ENCODE measurements at regions not wholly inside any gene's neighbourhood (a gene's known extent, or its start where the extent isn't known, plus 50 kb on each side); places are given as distances from the start of the nearest gene placed in this dataset.

GRCh38 chr2:236940497-236940896 lies 145.2 kb upstream of the COPS8 start:
- no peak for DNase-seq (ENCODE audit: insufficient read length, low spot score)
- TF ChIP-seq POLR2A (IDR thresholded peaks at IDR 0.05; ENCODE audit: low read depth, low read length), result no peak
- no peak for FAIRE-seq

- no peak for DNase-seq (ENCODE audit: insufficient read length, low spot score)
- TF ChIP-seq POLR2A (IDR thresholded peaks at IDR 0.05; ENCODE audit: low read depth, low read length), result no peak
- no peak for FAIRE-seq
Measured at GRCh38 chr2:236940916-236941520, 144.7 kb upstream of the COPS8 start.

- DNase-seq (ENCODE audit: insufficient read length, low spot score), result no peak
- FAIRE-seq, result no peak
- TF ChIP-seq POLR2A (IDR thresholded peaks at IDR 0.05; ENCODE audit: low read depth, low read length), result no peak
Measured at GRCh38 chr2:236941551-236941950, 144.1 kb upstream of the COPS8 start.

- TF ChIP-seq POLR2A (IDR thresholded peaks at IDR 0.05; ENCODE audit: low read depth, low read length), result no peak
- FAIRE-seq (no peak), DNase-seq (ENCODE audit: insufficient read length, low spot score) (no peak)
Measured at GRCh38 chr2:236942554-236942953, 143.1 kb upstream of the COPS8 start.

- no peak for DNase-seq (ENCODE audit: insufficient read length, low spot score)
- TF ChIP-seq POLR2A (IDR thresholded peaks at IDR 0.05; ENCODE audit: low read depth, low read length), result no peak
- FAIRE-seq, result no peak
Measured at GRCh38 chr2:236943068-236943467, 142.6 kb upstream of the COPS8 start.

- DNase-seq (ENCODE audit: insufficient read length, low spot score) (no peak), FAIRE-seq (no peak)
- TF ChIP-seq POLR2A (IDR thresholded peaks at IDR 0.05; ENCODE audit: low read depth, low read length), result no peak
Measured at GRCh38 chr2:236943841-236944513, 141.7 kb upstream of the COPS8 start.

GRCh38 chr2:236944561-236944960 lies 141.1 kb upstream of the COPS8 start:
- no peak for TF ChIP-seq POLR2A (IDR thresholded peaks at IDR 0.05; ENCODE audit: low read depth, low read length)
- DNase-seq (ENCODE audit: insufficient read length, low spot score), result no peak
- FAIRE-seq, result no peak

GRCh38 chr2:236945431-236946016 lies 140.2 kb upstream of the COPS8 start:
- DNase-seq (ENCODE audit: insufficient read length, low spot score) (no peak), FAIRE-seq (no peak)
- no peak for TF ChIP-seq POLR2A (IDR thresholded peaks at IDR 0.05; ENCODE audit: low read depth, low read length)

- no peak for FAIRE-seq
- no peak for DNase-seq (ENCODE audit: insufficient read length, low spot score)
- no peak for TF ChIP-seq POLR2A (IDR thresholded peaks at IDR 0.05; ENCODE audit: low read depth, low read length)
Measured at GRCh38 chr2:236946871-236947270, 138.8 kb upstream of the COPS8 start.

GRCh38 chr2:236947294-236947693 lies 138.4 kb upstream of the COPS8 start:
- DNase-seq (ENCODE audit: insufficient read length, low spot score) (no peak), FAIRE-seq (no peak)
- TF ChIP-seq POLR2A (IDR thresholded peaks at IDR 0.05; ENCODE audit: low read depth, low read length), result no peak

- TF ChIP-seq POLR2A (IDR thresholded peaks at IDR 0.05; ENCODE audit: low read depth, low read length), result no peak
- DNase-seq (ENCODE audit: insufficient read length, low spot score) (no peak), FAIRE-seq (no peak)
Measured at GRCh38 chr2:236947896-236948295, 137.8 kb upstream of the COPS8 start.

- FAIRE-seq, result no peak
- no peak for TF ChIP-seq POLR2A (IDR thresholded peaks at IDR 0.05; ENCODE audit: low read depth, low read length)
Measured at GRCh38 chr2:236949089-236949905, 136.4 kb upstream of the COPS8 start.

GRCh38 chr2:236951830-236952475 lies 133.7 kb upstream of the COPS8 start:
- TF ChIP-seq POLR2A (IDR thresholded peaks at IDR 0.05; ENCODE audit: low read depth, low read length), result no peak
- no peak for FAIRE-seq
- DNase-seq (ENCODE audit: insufficient read length, low spot score), result no peak

More at GRCh38 chr2:236949089-236949905, 136.4 kb upstream of the COPS8 start:
- no peak for DNase-seq (ENCODE audit: insufficient read length, low spot score)

GRCh38 chr2:236954641-236955040 lies 131.0 kb upstream of the COPS8 start:
- no peak for DNase-seq (ENCODE audit: insufficient read length, low spot score)
- no peak for TF ChIP-seq POLR2A (IDR thresholded peaks at IDR 0.05; ENCODE audit: low read depth, low read length)
- no peak for FAIRE-seq
